Upper lobe of left lung (tissue), 4 donors: ENCODE measurements at regions not wholly inside any gene's neighbourhood (a gene's known extent, or its start where the extent isn't known, plus 50 kb on each side); places are given as distances from the start of the nearest gene placed in this dataset.

Experiments used
- EP300 ChIP-seq, 4 donors: sonication (generic); formaldehyde crosslinking; IDR thresholded peaks; one replicate each; pipeline ENCODE4 v1.5.1; 2017; ENCODE audit warnings: antibody characterized with exemption in 4 of 4, control low read depth in 2 of 4
- POLR2A ChIP-seq, 4 donors: fragments of 450-650 bp; IDR thresholded peaks; one replicate each; pipeline ENCODE4 v1.5.1; 2016 to 2017; ENCODE audit warnings: antibody characterized with exemption in 4 of 4, mild to moderate bottlenecking in 2 of 4
- POLR2AphosphoS5 ChIP-seq, 2 donors: sonication (generic); formaldehyde crosslinking; IDR thresholded peaks; one replicate each; pipeline ENCODE4 v1.5.1; 2017; ENCODE audit warnings: antibody characterized with exemption in 2 of 2
- TF ChIP-seq, protein P1 (sequence below), 6 experiments: fragments of 450-650 bp in 4 of 6; fragments of 200-600 bp in 2 of 6; sonication (generic) in 2 of 6; IDR thresholded peaks; one replicate each; pipeline ENCODE4 v1.5.1; 2016 to 2019; ENCODE audit warnings: antibody characterized with exemption in 6 of 6

DNA sequence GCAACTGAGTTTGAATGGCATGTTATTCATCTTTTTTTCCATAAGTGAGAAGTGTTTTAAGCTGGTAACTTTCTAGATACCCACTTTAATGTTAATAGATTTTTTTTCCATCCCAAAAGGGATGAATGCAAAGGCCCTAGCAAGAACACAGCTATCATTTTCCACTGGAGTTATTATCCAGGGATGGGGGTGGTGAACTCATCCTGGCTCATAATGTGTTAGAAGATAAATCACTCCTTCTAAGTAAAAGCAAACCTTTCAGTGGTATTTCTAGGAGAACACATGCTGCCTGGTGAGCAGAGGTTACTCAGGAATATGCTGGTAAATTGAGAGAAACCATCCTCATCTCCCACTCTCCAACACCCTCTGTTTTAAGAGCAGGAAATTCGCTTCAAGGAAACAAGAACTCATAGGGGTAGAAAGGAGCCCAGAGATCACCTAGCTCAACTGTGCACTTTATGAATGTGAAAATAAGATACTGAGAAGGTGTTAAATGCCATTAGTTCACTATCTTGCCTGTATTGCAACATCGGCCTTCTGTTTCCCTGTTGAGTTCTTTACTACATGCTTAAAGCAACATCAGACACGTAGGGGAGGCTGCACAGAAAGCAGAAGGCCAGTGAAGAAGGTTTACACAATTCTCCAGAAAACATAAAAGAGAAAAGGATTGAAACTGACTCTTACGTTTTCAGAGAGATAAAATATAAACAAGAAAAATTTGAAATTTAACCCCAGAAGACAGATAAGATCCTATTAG is 264.0 kb upstream of the PRKCQ start:
- TF ChIP-seq POLR2AphosphoS5 (IDR thresholded peaks at IDR 0.05) (no peak), POLR2A (IDR thresholded peaks at IDR 0.05) (no peak), EP300 (IDR thresholded peaks at IDR 0.05) (no peak)
- TF ChIP-seq, protein P1, sequence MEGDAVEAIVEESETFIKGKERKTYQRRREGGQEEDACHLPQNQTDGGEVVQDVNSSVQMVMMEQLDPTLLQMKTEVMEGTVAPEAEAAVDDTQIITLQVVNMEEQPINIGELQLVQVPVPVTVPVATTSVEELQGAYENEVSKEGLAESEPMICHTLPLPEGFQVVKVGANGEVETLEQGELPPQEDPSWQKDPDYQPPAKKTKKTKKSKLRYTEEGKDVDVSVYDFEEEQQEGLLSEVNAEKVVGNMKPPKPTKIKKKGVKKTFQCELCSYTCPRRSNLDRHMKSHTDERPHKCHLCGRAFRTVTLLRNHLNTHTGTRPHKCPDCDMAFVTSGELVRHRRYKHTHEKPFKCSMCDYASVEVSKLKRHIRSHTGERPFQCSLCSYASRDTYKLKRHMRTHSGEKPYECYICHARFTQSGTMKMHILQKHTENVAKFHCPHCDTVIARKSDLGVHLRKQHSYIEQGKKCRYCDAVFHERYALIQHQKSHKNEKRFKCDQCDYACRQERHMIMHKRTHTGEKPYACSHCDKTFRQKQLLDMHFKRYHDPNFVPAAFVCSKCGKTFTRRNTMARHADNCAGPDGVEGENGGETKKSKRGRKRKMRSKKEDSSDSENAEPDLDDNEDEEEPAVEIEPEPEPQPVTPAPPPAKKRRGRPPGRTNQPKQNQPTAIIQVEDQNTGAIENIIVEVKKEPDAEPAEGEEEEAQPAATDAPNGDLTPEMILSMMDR (IDR thresholded peaks at IDR 0.05): no peak
